Trophoblast cell (in vitro differentiated cells and primary cell): ENCODE measurements at regions not wholly inside any gene's neighbourhood (a gene's known extent, or its start where the extent isn't known, plus 50 kb on each side); places are given as distances from the start of the nearest gene placed in this dataset.
A peak's percentile ranks its signal among the peaks of the same experiment; 100 is the strongest.

Source experiments
- DNase-seq, 2 donors: peaks; one replicate each; pipeline ENCODE4 v3.0.0-alpha.2; 2016
- H2AFZ ChIP-seq: 2 replicates; pipeline ENCODE4 v1.6.1; 2013; ENCODE audit warnings: low read length, moderate library complexity, mild to moderate bottlenecking; ENCODE audit not compliant: insufficient read depth, poor library complexity
- H2AK5ac ChIP-seq: 2 replicates; pipeline ENCODE4 v1.6.1; 2013; ENCODE audit warnings: mild to moderate bottlenecking, low read length
- H2BK120ac ChIP-seq: 2 replicates; pipeline ENCODE4 v1.6.1; 2013; ENCODE audit warnings: low read length, mild to moderate bottlenecking, moderate library complexity; ENCODE audit not compliant: insufficient read depth, poor library complexity
- H2BK12ac ChIP-seq: 2 replicates; pipeline ENCODE4 v1.6.1; 2013; ENCODE audit warnings: mild to moderate bottlenecking, low read length, moderate library complexity
- H2BK5ac ChIP-seq: 2 replicates; pipeline ENCODE4 v1.6.1; 2013; ENCODE audit warnings: low read length, low read depth, moderate library complexity, mild to moderate bottlenecking; ENCODE audit not compliant: poor library complexity
- H3K14ac ChIP-seq: 2 replicates; pipeline ENCODE4 v1.6.1; 2013; ENCODE audit warnings: mild to moderate bottlenecking, low read length
- H3K18ac ChIP-seq: 2 replicates; pipeline ENCODE4 v1.6.1; 2013; ENCODE audit warnings: mild to moderate bottlenecking, low read length
- H3K23ac ChIP-seq: 2 replicates; pipeline ENCODE4 v1.6.1; 2013; ENCODE audit warnings: low read length
- H3K27ac ChIP-seq: 2 replicates; pipeline ENCODE4 v1.5.1; 2013; ENCODE audit warnings: low read depth, mild to moderate bottlenecking, inconsistent platforms, low read length, moderate library complexity
- H3K27me3 ChIP-seq: 2 replicates; pipeline ENCODE4 v1.6.1; 2013; ENCODE audit warnings: inconsistent platforms, mild to moderate bottlenecking, low read length, moderate library complexity; ENCODE audit not compliant: insufficient read depth
- H3K36me3 ChIP-seq, 2 experiments: 1 replicate in 1 of 2; 2 replicates in 1 of 2; pipeline ENCODE4 v1.6.1; 2013; ENCODE audit warnings: low read length in 2 of 2, mild to moderate bottlenecking in 2 of 2, moderate library complexity in 1 of 2; ENCODE audit not compliant: insufficient read depth in 2 of 2, control insufficient read depth in 1 of 2
- H3K4ac ChIP-seq: 2 replicates; pipeline ENCODE4 v1.6.1; 2013; ENCODE audit warnings: low read depth, mild to moderate bottlenecking, low read length, moderate library complexity
- H3K4me1 ChIP-seq, 2 experiments: 1 replicate in 1 of 2; 2 replicates in 1 of 2; pipeline ENCODE4 v1.6.1; 2013; ENCODE audit warnings: low read length in 2 of 2, mild to moderate bottlenecking in 2 of 2, moderate library complexity in 1 of 2; ENCODE audit not compliant: insufficient read depth in 2 of 2, control insufficient read depth in 1 of 2
- H3K4me2 ChIP-seq: 2 replicates; pipeline ENCODE4 v1.6.1; 2013; ENCODE audit warnings: inconsistent platforms, mild to moderate bottlenecking, low read length, moderate library complexity
- H3K4me3 ChIP-seq: 2 replicates; pipeline ENCODE4 v1.5.1; 2013; ENCODE audit warnings: mild to moderate bottlenecking, low read depth, low read length, inconsistent platforms
- H3K79me1 ChIP-seq: one replicate; pipeline ENCODE4 v1.6.1; 2013; ENCODE audit warnings: low read length
- H3K79me2 ChIP-seq: 2 replicates; pipeline ENCODE4 v1.6.1; 2013; ENCODE audit warnings: low read length, mild to moderate bottlenecking; ENCODE audit not compliant: control insufficient read depth, insufficient read depth, poor library complexity
- H3K9ac ChIP-seq: 2 replicates; pipeline ENCODE4 v1.6.1; 2013; ENCODE audit warnings: mild to moderate bottlenecking, low read length
- H3K9me3 ChIP-seq: 2 replicates; pipeline ENCODE4 v1.6.1; 2013; ENCODE audit warnings: low read depth, mild to moderate bottlenecking, control low read depth, inconsistent platforms, low read length; ENCODE audit not compliant: insufficient read depth
- H4K12ac ChIP-seq: 2 replicates; pipeline ENCODE4 v1.6.1; 2013; ENCODE audit warnings: low read depth, mild to moderate bottlenecking, low read length, moderate library complexity
- H4K8ac ChIP-seq: 2 replicates; pipeline ENCODE4 v1.6.1; 2013; ENCODE audit warnings: low read depth, mild to moderate bottlenecking, low read length, moderate library complexity
- H4K91ac ChIP-seq: one replicate; pipeline ENCODE4 v1.6.1; 2013; ENCODE audit warnings: low read depth, mild to moderate bottlenecking, low read length, moderate library complexity
- WGBS: extraction: QIAGEN DNeasy Blood & Tissue Kit; methylation state at CpG from one replicate; pipeline ENCODE4 v1.1.7; 2013; ENCODE audit warnings: missing lambda C conversion rate; ENCODE audit not compliant: insufficient read length, insufficient coverage; ENCODE audit errors: extremely low coverage; 5-methylcytosine and 5-hydroxymethylcytosine counted together

GRCh38 chr13:87080100-87080779 lies 590.9 kb upstream of the SLITRK5 start:
- no peak overlapping the region for H3K4me3 ChIP-seq
- no peak overlapping the region for H4K12ac ChIP-seq
- H3K79me2 ChIP-seq = no peaks in the 10 kb centered on the region
- no peak overlapping the region for H2BK120ac ChIP-seq
- H3K9me3 ChIP-seq = peaks cover 12% of the 10 kb centered on the region
- H3K36me3 ChIP-seq = no peaks in the 10 kb centered on the region
- no peak overlapping the region for H4K8ac ChIP-seq
- no CpG with 5 or more reads among the region's 27 CpGs for WGBS
- H3K9ac ChIP-seq = no peak overlapping the region
- DNase-seq = no peak
- no peaks in the 10 kb centered on the region for H3K4me1 ChIP-seq
- no peak overlapping the region for H4K91ac ChIP-seq
- no peak overlapping the region for H3K4me2 ChIP-seq
- H3K18ac ChIP-seq = no peak overlapping the region
- no peak overlapping the region for H2BK12ac ChIP-seq
- H3K14ac ChIP-seq = no peak overlapping the region
- H3K4ac ChIP-seq = no peak overlapping the region
- no peak overlapping the region for H2AFZ ChIP-seq
- H2BK5ac ChIP-seq = no peak overlapping the region
- H3K27ac ChIP-seq = no peak overlapping the region
- H3K23ac ChIP-seq = no peak overlapping the region
- no peaks in the 10 kb centered on the region for H3K79me1 ChIP-seq
- no peak overlapping the region for H2AK5ac ChIP-seq
- H3K27me3 ChIP-seq = no peaks in the 10 kb centered on the region

- Histone ChIP-seq H2BK120ac (no peak overlapping the region), H3K27ac (no peak overlapping the region), H3K9ac (no peak overlapping the region), H3K14ac (no peak overlapping the region), H3K23ac (no peak overlapping the region), H3K27me3 (no peaks in the 10 kb centered on the region), H3K4me3 (no peak overlapping the region), H2AK5ac (no peak overlapping the region), H3K9me3 (peaks cover 8% of the 10 kb centered on the region), H2BK5ac (no peak overlapping the region), H3K18ac (no peak overlapping the region), H3K4me1 (no peaks in the 10 kb centered on the region), H3K79me1 (no peaks in the 10 kb centered on the region), H3K4ac (no peak overlapping the region), H4K91ac (no peak overlapping the region), H4K8ac (no peak overlapping the region), H2AFZ (no peak overlapping the region), H3K79me2 (no peaks in the 10 kb centered on the region), H2BK12ac (peak overlapping the region; percentile 17), H4K12ac (no peak overlapping the region), H3K36me3 (no peaks in the 10 kb centered on the region), H3K4me2 (no peak overlapping the region)
- no peak for DNase-seq
- WGBS = no CpG with 5 or more reads among the region's 5 CpGs
These were observed 587.0 kb upstream of the SLITRK5 start for GRCh38 chr13:87084192-87084591.

GRCh38 chr13:87087741-87088140 lies 583.4 kb upstream of the SLITRK5 start:
- DNase-seq = no peak
- Histone ChIP-seq H2AK5ac (no peak overlapping the region), H3K14ac (no peak overlapping the region), H3K4me3 (no peak overlapping the region), H2BK120ac (no peak overlapping the region), H3K9me3 (no peaks in the 10 kb centered on the region), H3K79me1 (no peaks in the 10 kb centered on the region), H2AFZ (no peak overlapping the region), H3K36me3 (no peaks in the 10 kb centered on the region), H3K4ac (no peak overlapping the region), H3K27ac (no peak overlapping the region), H4K8ac (no peak overlapping the region), H3K9ac (no peak overlapping the region), H3K18ac (no peak overlapping the region), H3K4me1 (no peaks in the 10 kb centered on the region), H3K4me2 (no peak overlapping the region), H2BK5ac (no peak overlapping the region), H4K12ac (no peak overlapping the region), H2BK12ac (no peak overlapping the region), H3K27me3 (no peaks in the 10 kb centered on the region), H4K91ac (no peak overlapping the region), H3K23ac (no peak overlapping the region), H3K79me2 (no peaks in the 10 kb centered on the region)
- no CpG with 5 or more reads among the region's 2 CpGs for WGBS

- peak in 1 of 2 donors; percentile 38 for DNase-seq
- no peak overlapping the region for H4K12ac ChIP-seq
- H2AFZ ChIP-seq = no peak overlapping the region
- H4K91ac ChIP-seq = no peak overlapping the region
- no peaks in the 10 kb centered on the region for H3K9me3 ChIP-seq
- no peak overlapping the region for H2BK5ac ChIP-seq
- no CpG with 5 or more reads among the region's 4 CpGs for whole genome bisulfite sequencing
- no peaks in the 10 kb centered on the region for H3K36me3 ChIP-seq
- H3K18ac ChIP-seq = no peak overlapping the region
- H2BK120ac ChIP-seq = no peak overlapping the region
- no peak overlapping the region for H3K4me3 ChIP-seq
- no peak overlapping the region for H2BK12ac ChIP-seq
- no peak overlapping the region for H3K4ac ChIP-seq
- H3K4me2 ChIP-seq = no peak overlapping the region
- H3K79me2 ChIP-seq = no peaks in the 10 kb centered on the region
- no peaks in the 10 kb centered on the region for H3K27me3 ChIP-seq
- H3K79me1 ChIP-seq = no peaks in the 10 kb centered on the region
- no peak overlapping the region for H3K14ac ChIP-seq
- no peak overlapping the region for H3K23ac ChIP-seq
- H4K8ac ChIP-seq = no peak overlapping the region
- H3K9ac ChIP-seq = no peak overlapping the region
- H3K27ac ChIP-seq = no peak overlapping the region
- no peak overlapping the region for H2AK5ac ChIP-seq
- H3K4me1 ChIP-seq = no peaks in the 10 kb centered on the region
These were observed 581.8 kb upstream of the SLITRK5 start for GRCh38 chr13:87089391-87089790.
